Astrocyte of the spinal cord (primary cell): ENCODE measurements at regions not wholly inside any gene's neighbourhood (a gene's known extent, or its start where the extent isn't known, plus 50 kb on each side); places are given as distances from the start of the nearest gene placed in this dataset.

Experiments
- DNase-seq: peaks from one replicate; pipeline ENCODE4 v3.0.0; 2011; ENCODE audit warnings: low read depth, low spot score
- H3K4me3 ChIP-seq: 2 replicates; pipeline ENCODE4 v1.5.1; 2011; ENCODE audit warnings: low read depth, mild to moderate bottlenecking, low read length, moderate library complexity
- in situ Hi-C: cut with HindIII; loops from 2 replicates; pipeline ENCODE4 v1.10.0; 2017; ENCODE audit warnings: low sequenced_read_pairs
- TF ChIP-seq, protein P1 (sequence below): IDR thresholded peaks from 2 replicates; pipeline ENCODE4 v1.5.1; 2012; ENCODE audit warnings: low read depth, mild to moderate bottlenecking, low read length, inconsistent platforms

DNA sequence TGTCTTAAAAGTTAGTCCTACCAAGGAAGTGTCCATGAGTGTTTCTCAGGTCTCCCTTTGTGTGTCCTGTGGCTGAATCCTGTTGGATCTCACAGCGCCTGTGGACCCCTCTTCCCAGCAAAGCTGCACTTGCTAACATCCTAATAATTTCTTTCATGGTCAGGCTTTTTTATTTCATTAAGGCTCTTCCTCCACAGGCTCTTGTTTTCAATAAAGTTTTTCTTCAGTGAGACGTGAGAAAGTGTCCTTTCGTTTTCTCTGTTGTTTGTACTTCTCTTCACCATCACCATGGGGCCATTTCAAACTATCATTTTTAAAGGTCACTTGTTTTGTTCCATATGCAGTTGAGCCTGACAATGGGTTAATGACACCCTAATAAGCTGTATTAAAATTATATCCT, 231.5 kb downstream of the LMO4 start:
- no peak overlapping the region for H3K4me3 ChIP-seq
- DNase-seq: no peak
- TF ChIP-seq, protein P1, sequence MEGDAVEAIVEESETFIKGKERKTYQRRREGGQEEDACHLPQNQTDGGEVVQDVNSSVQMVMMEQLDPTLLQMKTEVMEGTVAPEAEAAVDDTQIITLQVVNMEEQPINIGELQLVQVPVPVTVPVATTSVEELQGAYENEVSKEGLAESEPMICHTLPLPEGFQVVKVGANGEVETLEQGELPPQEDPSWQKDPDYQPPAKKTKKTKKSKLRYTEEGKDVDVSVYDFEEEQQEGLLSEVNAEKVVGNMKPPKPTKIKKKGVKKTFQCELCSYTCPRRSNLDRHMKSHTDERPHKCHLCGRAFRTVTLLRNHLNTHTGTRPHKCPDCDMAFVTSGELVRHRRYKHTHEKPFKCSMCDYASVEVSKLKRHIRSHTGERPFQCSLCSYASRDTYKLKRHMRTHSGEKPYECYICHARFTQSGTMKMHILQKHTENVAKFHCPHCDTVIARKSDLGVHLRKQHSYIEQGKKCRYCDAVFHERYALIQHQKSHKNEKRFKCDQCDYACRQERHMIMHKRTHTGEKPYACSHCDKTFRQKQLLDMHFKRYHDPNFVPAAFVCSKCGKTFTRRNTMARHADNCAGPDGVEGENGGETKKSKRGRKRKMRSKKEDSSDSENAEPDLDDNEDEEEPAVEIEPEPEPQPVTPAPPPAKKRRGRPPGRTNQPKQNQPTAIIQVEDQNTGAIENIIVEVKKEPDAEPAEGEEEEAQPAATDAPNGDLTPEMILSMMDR: no peak

DNA sequence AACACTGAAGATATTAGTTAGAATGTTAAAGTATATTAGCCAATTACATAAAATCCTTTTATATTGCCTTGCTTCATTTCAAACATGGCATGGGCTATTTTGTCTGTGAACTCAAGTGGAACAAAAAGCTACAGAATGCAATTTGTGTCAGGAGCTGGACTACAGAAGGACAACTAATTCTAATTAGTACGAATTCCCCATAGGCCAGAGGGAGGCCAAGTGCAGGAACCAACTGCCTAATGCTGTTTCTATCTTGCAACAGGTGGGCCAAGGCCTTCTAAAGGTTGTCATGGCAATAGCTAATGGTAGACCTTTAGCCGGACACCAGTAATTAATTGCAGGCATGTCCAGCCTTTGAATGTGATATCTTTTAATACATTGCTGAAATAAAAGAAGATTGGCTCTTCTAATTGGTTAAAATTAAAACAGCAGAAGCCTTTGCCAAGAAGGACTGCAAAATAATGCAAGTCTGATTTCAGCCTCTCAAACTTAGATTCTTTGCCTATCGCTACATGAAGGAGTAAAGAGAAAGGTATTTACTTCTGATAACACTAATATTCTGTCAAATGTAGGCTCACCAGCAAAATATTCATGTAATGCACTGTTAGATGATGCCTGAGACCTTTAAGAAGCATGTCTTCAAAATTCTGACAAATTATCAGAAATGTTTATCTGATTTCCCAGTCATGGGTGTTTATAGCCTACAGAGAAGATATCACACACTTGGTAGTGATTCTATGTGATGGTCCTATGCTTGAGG, 232.1 kb downstream of the LMO4 start:
- in situ Hi-C loops: no loop called here
- TF ChIP-seq, protein P1: no peak
- H3K4me3 ChIP-seq: no peak overlapping the region
- no peak for DNase-seq

More for the DNA sequence above, 231.5 kb downstream of the LMO4 start:
- in situ Hi-C loops: no loop called here

DNA sequence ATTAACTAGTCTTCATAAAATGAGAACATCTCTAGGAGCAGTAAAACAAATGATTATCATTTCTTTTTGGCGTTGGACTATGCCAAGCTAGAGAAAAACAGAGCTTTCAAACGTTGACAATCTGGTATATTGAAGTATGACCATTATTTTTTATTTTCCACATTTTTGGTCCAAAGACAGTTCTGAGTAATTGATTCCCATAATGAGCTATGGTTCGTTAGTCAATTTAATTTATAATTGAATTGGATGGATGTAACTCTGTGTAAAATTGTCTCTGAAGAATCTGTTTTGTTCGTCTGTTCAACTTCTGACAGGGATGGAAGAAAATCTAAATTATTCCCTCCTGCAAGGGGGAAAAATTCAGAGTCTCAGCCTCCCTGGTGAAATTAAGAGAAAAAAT, 234.5 kb downstream of the LMO4 start:
- no peak overlapping the region for H3K4me3 ChIP-seq
- TF ChIP-seq, protein P1: no peak
- DNase-seq: no peak
- in situ Hi-C loops: no loop called here

GRCh38 chr1:87565861-87566260, 237.2 kb downstream of the LMO4 start:
- TF ChIP-seq, protein P1: no peak
- no peak overlapping the region for H3K4me3 ChIP-seq
- no peak for DNase-seq
- in situ Hi-C loops: no loop called here

- DNase-seq: no peak
- in situ Hi-C loops: no loop called here
- no peak overlapping the region for H3K4me3 ChIP-seq
- TF ChIP-seq, protein P1: no peak
These were observed 239.3 kb downstream of the LMO4 start for GRCh38 chr1:87568005-87568404.

DNA sequence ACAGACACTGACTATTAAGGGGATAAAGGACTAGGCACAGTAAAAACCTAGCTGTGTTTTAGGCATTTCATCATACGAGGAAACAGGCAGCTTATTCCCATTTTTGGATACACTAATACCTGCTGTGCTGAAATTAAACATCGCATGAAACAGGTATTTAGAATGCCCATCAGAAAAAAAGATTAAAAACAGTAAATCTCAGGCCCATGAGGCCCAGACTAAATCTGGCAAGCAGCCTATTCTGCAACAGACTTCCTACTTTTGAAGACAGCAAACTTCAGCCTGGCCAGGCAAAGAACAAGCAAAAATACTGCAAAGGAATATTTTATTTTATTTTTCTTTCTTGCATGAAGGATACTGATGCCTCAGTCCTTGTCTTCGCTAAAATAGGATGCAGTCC, 240.2 kb downstream of the LMO4 start:
- no peak for DNase-seq
- TF ChIP-seq, protein P1: no peak
- in situ Hi-C loops: no loop called here
- H3K4me3 ChIP-seq: no peak overlapping the region

GRCh38 chr1:87572008-87572407, 243.3 kb downstream of the LMO4 start:
- no peak for DNase-seq
- TF ChIP-seq, protein P1: no peak
- no peak overlapping the region for H3K4me3 ChIP-seq
- in situ Hi-C loops: no loop called here
